ENCODE measurements at regions not wholly inside any gene's neighbourhood (a gene's known extent, or its start where the extent isn't known, plus 50 kb on each side); places are given as distances from the start of the nearest gene placed in this dataset.

DNA sequence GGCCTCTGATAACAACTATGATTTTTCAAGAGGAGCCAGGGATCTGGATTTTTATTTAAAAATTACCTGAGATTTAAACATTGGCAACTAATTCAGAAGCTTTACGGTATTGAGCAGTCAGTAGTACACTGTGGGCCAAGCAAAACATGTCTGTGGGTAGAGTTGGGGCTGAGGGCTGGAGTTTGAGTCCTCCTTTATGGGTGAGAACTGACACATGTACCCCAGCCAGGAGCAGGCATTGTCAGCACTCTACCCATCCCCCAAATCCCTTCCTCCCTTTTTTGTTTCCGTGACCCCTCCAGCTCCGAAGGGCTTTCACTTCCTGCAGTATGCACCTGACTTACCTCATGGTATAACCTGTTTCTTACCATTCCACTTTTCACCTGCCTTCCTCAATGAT is 131.4 kb downstream of the SNX5 start:
- intact Hi-C loops (cut with micrococcal nuclease) = no loop called here
- Mint-ChIP-seq H3K9me3 (no peaks in the 10 kb centered on the region), H3K4me1 (ENCODE audit: low read depth) (no peaks in the 10 kb centered on the region), H3K27ac (no peak overlapping the region), H3K4me3 (no peak overlapping the region), H3K36me3 (no peaks in the 10 kb centered on the region), H3K27me3 (no peaks in the 10 kb centered on the region)
- POLR2A ChIA-PET = no interaction called here
- DNase-seq = no peak
- CTCF ChIA-PET = no interaction called here

DNA sequence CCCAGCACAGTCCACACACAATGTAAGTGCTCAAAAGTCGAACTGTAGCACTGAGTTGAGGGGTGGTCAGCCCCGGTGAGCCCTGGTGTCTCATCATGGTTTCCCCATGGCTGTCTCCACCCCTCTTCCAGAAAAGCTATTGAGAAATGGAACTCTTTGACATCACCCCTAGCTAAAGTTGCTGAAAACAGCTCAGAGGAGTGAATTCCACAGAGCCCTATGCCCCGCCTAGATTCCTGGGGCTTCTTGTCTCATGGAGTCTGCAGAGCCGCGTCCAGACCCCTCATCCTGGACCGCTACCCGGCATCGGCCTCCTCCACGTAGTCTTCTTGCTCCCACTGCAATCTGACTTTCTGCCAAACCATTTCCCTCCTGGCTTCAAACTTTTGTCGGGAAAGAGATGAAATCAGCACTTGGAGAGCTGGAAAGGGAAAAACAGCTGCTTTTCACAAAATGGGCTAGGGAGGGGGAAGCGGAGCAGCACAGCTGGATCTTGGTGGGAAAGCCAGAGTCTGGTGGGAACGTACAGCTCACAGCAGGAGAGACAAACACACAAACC is 132.2 kb downstream of the SNX5 start:
- no peaks in the 10 kb centered on the region for H3K9me3 Mint-ChIP-seq
- DNase-seq = no peak
- no peak overlapping the region for H3K27ac Mint-ChIP-seq
- H3K4me1 Mint-ChIP-seq (ENCODE audit: low read depth) = no peaks in the 10 kb centered on the region
- ChIA-PET CTCF (no interaction called here), POLR2A (no interaction called here)
- H3K36me3 Mint-ChIP-seq = no peaks in the 10 kb centered on the region
- H3K4me3 Mint-ChIP-seq = no peak overlapping the region
- intact Hi-C loops (cut with micrococcal nuclease) = no loop called here
- H3K27me3 Mint-ChIP-seq = no peaks in the 10 kb centered on the region

DNA sequence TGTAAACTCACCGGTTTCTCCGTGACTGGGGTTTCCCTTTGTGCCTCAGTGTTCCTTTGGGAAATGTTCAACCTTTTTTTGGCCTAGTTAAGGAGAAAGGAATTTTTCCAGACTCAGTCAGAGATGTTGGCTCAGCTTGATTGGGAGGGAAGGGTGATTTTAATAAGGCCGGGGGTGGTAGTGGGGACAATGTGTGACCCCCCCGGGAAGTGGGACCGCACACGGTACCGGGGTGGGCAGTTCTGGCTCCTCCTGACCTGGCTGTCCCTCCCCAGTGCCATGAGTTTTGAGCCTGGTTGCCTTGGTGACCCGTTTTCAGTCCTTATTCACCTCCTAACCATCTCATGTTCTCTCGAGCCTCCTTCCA is 132.7 kb downstream of the SNX5 start:
- Mint-ChIP-seq H3K27me3 (no peaks in the 10 kb centered on the region), H3K36me3 (no peaks in the 10 kb centered on the region), H3K27ac (no peak overlapping the region), H3K4me3 (no peak overlapping the region), H3K4me1 (ENCODE audit: low read depth) (no peaks in the 10 kb centered on the region), H3K9me3 (no peaks in the 10 kb centered on the region)
- intact Hi-C loops (cut with micrococcal nuclease) = no loop called here
- CTCF ChIA-PET = no interaction called here
- DNase-seq = no peak
- POLR2A ChIA-PET = no interaction called here

DNA sequence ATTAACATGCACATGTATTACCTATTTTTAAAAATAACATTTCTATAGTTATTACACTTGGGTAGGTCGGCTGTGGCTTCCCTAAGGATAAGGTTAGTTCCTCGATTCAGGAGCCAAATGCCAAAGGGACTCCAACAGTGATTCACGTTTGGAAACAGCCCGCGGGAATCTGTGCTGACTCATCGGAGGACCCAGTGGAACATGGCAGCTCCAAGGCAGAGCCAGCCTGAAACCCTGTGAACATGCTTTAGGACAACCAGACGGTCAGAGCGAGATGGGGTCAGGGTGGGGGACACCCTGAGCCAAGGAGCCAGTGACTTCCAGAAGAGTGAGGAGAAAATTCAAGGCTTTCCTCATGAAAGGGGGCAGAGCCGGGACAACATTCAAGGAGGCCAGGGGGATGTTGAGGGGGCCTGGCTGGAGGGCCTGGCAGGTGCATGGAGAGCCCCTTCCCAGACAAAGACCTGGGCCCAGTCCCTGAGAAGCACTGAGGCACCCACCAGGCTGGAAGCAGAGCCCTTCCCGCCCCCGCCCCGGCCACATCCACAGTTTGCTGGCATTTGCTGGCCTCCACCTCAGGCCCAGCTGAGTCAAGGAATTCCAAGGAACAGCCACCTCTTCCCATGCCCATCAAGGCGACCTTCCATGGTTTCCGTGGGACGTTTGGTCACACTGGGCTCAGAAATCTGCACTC is 133.2 kb downstream of the SNX5 start:
- Mint-ChIP-seq H3K4me1 (ENCODE audit: low read depth) (no peaks in the 10 kb centered on the region), H3K36me3 (no peaks in the 10 kb centered on the region), H3K4me3 (no peak overlapping the region), H3K27me3 (no peaks in the 10 kb centered on the region), H3K27ac (no peak overlapping the region), H3K9me3 (no peaks in the 10 kb centered on the region)
- POLR2A ChIA-PET = no interaction called here
- DNase-seq = no peak
- CTCF ChIA-PET = no interaction called here
- intact Hi-C loops (cut with micrococcal nuclease) = no loop called here

DNA sequence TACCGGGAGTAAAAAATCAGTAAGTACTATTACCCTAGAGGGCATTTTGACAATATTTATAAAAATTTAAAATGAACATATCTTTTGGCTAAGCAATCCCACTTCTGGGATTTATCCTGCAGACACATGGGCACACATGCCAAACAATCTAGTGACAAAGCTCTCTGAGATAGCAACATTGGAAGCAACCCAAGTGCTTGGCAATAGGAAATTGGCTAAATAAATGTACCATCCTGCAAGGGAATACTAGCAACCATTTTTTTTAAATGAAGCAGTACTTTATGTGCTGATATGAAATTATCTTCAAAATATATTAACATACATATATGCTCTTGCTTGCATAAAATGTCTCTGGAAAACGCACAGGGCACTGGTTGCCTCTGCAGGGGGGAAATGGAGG is 133.8 kb downstream of the SNX5 start:
- DNase-seq = no peak
- intact Hi-C loops (cut with micrococcal nuclease) = no loop called here
- Mint-ChIP-seq H3K4me3 (no peak overlapping the region), H3K27ac (no peak overlapping the region), H3K4me1 (ENCODE audit: low read depth) (no peaks in the 10 kb centered on the region), H3K27me3 (no peaks in the 10 kb centered on the region), H3K9me3 (no peaks in the 10 kb centered on the region), H3K36me3 (no peaks in the 10 kb centered on the region)
- POLR2A ChIA-PET = no interaction called here
- CTCF ChIA-PET = no interaction called here

DNA sequence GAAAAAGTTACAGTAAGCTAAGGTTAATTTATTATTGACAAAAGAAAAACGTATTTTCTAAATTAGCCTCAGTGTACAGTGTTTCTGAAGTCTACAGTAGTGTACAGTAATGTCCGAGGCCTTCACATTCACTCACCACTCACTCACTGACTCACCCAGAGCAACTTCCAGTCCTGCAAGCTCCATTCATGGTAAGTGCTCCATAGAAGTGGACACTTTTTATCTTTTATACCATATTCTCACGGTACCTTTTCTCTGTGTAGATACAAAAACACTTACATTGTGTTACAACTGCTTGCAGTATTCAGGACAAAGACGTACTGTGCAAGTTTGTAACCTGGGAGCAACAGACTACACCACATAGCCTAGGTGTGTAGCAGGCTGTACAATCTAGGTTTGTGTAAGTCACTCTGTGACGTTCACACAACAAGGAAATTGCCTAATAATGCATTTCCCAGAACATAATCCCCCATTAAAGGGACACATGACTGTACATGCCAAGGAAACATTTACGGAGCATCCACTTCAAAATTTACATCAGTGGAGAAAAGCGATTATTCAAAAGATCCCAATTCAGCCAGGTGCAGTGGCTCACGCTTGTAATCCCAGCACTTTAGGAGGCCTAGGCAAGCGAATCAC is 133.4 kb downstream of the BANF2 start:
- H3K4me3 Mint-ChIP-seq = no peak overlapping the region
- no peak for DNase-seq
- no peaks in the 10 kb centered on the region for H3K27me3 Mint-ChIP-seq
- no peaks in the 10 kb centered on the region for H3K36me3 Mint-ChIP-seq
- no peaks in the 10 kb centered on the region for H3K9me3 Mint-ChIP-seq
- no peaks in the 10 kb centered on the region for H3K4me1 Mint-ChIP-seq (ENCODE audit: low read depth)
- CTCF ChIA-PET = no interaction called here
- no peak overlapping the region for H3K27ac Mint-ChIP-seq
- intact Hi-C loops (cut with micrococcal nuclease) = no loop called here
- POLR2A ChIA-PET = no interaction called here

DNA sequence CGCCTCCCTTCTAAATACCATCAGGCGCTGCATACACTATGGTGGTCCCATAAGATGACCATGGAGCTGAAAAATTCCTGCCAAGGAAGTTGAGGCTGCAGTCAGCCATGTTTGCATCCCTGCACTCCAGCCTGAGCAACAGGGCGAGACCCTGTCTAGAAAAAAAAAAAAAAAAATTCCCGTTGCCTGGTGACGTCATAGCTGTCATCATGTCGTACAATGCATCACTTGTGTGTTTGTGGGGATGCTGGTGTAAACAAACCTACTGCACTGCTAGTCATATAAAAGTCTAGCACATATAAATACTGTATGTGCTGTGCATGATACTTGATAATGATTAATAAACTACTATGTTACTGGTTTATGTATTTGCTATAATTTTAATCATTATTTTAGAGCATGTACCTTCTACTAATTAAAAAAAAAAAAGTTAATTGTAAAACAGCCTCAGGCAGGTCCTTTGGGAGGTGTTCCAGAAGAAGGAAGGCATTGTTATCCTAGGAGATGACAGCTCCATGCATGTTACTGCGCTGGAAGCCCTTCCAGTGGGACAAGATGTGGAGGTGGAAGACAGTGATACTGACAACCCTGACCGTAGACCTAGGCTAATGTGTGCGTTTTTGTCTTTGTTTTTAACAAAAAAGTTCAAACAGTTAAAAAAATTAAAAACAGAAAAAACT is 132.6 kb downstream of the BANF2 start:
- DNase-seq = no peak
- Mint-ChIP-seq H3K36me3 (no peaks in the 10 kb centered on the region), H3K27me3 (no peaks in the 10 kb centered on the region), H3K27ac (no peak overlapping the region), H3K4me3 (no peak overlapping the region), H3K4me1 (ENCODE audit: low read depth) (no peaks in the 10 kb centered on the region), H3K9me3 (no peaks in the 10 kb centered on the region)
- intact Hi-C loops (cut with micrococcal nuclease) = no loop called here
- POLR2A ChIA-PET = no interaction called here
- CTCF ChIA-PET = no interaction called here

DNA sequence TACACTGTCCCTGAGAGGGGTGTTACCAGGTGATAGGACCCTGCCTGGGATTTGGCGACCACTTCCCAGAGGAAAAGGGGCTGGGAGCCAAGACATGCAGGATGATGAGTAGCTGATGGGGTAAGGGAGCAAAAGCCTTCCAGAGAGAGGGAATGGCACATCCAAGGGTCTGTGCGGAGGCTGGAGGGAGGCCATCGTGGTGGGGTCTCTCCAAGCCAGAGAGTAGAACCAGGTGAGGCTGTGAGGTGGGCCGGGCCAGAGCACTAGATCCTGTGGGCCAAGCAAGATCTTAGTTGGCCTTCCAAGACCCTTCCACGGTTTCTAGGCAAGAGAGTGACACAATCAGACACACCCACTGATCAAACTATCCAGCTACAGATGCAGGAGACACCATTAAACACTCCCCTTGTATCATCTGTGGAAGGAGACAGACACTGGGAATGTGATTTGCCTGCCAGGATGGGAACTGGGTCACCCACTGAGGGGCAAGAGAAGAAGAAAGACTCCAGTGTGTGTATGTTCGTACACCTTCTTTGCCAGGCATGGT is 128.9 kb downstream of the BANF2 start:
- Mint-ChIP-seq H3K9me3 (no peaks in the 10 kb centered on the region), H3K4me3 (no peak overlapping the region), H3K27ac (no peak overlapping the region), H3K36me3 (no peaks in the 10 kb centered on the region), H3K27me3 (no peaks in the 10 kb centered on the region), H3K4me1 (ENCODE audit: low read depth) (peaks cover 12% of the 10 kb centered on the region)
- POLR2A ChIA-PET = no interaction called here
- CTCF ChIA-PET = no interaction called here
- DNase-seq = no peak
- intact Hi-C loops (cut with micrococcal nuclease) = loop anchor here (10.0 kb wide), 1 partner anchor 66 kb away; no protein-coding TSS in a partner anchor

DNA sequence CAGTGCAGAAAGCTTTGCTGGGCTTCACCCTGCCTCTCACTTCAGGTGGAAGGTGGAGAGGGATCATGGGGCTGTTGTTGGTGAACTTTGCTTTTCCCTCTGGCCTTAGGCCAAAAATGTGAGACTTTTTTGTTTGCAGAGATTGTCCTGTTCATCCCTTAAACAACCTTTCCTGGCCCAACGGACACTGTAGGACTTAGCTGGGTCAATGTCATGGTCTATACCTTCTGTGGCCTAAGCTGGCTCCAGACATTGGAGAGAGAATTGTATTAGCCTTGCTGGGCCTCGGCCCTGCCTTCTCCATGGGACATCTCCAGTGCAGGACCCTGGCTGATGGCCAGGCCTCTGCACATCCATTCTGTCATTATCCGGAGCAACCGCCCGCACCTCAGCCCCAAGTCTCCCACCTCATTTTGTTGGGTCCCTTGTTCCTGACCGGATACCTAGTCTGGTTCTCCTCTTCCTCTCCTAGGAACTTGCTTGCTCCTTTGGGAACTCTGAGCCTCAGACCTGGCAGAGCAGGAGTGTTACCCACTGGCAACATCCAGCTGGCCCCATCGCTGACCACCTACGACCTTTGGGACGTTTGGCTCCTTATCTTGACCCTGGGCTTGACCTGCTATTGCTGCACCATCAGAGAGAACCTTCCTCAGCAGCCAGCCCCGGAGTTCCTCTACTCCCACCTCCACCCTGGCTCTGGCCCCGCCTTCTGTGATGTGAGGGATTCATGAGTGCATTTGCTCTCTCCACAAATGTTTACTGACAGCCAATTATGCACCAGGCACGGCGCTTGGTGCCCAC is 128.2 kb downstream of the BANF2 start:
- H3K27me3 Mint-ChIP-seq = no peaks in the 10 kb centered on the region
- peaks cover 12% of the 10 kb centered on the region for H3K4me1 Mint-ChIP-seq (ENCODE audit: low read depth)
- ChIA-PET CTCF (no interaction called here), POLR2A (no interaction called here)
- no peak for DNase-seq
- no peak overlapping the region for H3K27ac Mint-ChIP-seq
- no peaks in the 10 kb centered on the region for H3K36me3 Mint-ChIP-seq
- intact Hi-C loops (cut with micrococcal nuclease) = loop anchor here (10.0 kb wide), 1 partner anchor 67 kb away; no protein-coding TSS in a partner anchor
- H3K9me3 Mint-ChIP-seq = no peaks in the 10 kb centered on the region
- H3K4me3 Mint-ChIP-seq = no peak overlapping the region

DNA sequence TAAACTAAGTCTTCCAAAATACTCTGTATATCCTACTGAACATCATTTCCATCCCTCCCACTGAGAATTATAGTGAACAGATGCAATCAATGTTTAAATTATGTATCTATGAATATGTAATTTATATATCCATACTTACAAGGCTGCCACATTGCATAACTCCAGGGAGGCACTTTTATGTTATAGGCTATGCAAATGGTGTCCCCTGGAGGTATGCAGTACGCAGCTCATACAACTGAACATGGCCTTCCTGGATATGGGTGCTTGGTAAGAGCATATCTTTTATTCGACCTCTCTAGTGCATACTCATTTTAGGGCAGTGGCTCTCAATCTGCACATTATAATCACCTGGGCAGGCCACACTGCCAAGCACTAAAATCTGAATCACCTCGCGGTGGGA is 127.3 kb downstream of the BANF2 start:
- no peak for DNase-seq
- no peak overlapping the region for H3K4me3 Mint-ChIP-seq
- H3K4me1 Mint-ChIP-seq (ENCODE audit: low read depth) = peaks cover 12% of the 10 kb centered on the region
- H3K27me3 Mint-ChIP-seq = no peaks in the 10 kb centered on the region
- CTCF ChIA-PET = no interaction called here
- intact Hi-C loops (cut with micrococcal nuclease) = loop anchor here (10.0 kb wide), 1 partner anchor 68 kb away; no protein-coding TSS in a partner anchor
- H3K9me3 Mint-ChIP-seq = no peaks in the 10 kb centered on the region
- POLR2A ChIA-PET = interaction anchor here (0.7 kb wide), 1 partner anchor 144 kb away, joined by 4 read pairs; no protein-coding TSS in a partner anchor
- no peaks in the 10 kb centered on the region for H3K36me3 Mint-ChIP-seq
- no peak overlapping the region for H3K27ac Mint-ChIP-seq

DNA sequence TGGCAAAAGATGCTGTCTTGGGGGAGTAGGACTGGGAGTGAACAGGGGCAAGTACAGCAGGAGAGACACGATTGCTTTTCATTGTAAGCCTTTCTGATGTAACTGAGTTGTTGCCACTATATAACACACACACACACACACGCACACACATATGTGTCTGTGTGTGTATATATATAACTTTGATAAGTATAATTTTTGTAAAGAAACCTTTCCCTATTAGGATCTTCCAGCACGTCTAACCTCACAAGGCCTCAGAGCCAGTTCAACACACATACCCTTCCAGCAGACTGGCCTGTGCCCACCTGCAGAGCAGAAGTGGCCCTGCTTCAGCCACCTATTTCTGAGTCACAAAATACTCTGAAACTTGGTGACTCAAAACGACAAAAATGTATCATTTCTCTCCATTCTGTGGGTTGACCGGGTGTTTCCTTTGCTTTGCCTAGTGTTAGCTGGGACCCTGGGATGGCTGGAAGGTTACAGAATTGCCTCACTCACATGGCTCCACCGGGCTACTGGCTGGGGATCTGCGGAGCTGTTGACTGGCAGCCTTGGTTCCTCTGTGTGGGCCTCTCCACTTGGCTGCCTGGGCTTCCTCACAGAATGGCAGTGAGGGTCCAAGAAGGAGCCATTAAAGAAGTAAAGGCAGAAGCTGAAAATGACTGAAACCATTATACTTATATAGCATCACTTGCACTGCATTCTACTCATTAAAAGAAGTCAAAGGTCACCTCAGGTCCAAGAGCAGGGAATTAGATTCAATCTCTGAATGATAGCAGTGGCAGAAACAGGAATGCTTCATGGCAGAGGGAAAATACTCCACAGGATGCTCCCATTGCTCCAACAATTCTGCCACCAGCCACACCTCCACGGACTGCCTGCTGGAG is 126.4 kb downstream of the BANF2 start:
- Mint-ChIP-seq H3K27ac (no peak overlapping the region), H3K4me1 (ENCODE audit: low read depth) (peaks cover 12% of the 10 kb centered on the region), H3K4me3 (no peak overlapping the region), H3K9me3 (no peaks in the 10 kb centered on the region), H3K36me3 (no peaks in the 10 kb centered on the region), H3K27me3 (no peaks in the 10 kb centered on the region)
- CTCF ChIA-PET = no interaction called here
- DNase-seq = peak; percentile 64
- POLR2A ChIA-PET = interaction anchor here (0.7 kb wide), 1 partner anchor 144 kb away, joined by 4 read pairs; no protein-coding TSS in a partner anchor
- intact Hi-C loops (cut with micrococcal nuclease) = loop anchor here (1.0 to 10.0 kb wide), 2 partner anchors 69 to 166 kb away; no protein-coding TSS in a partner anchor

Data from activated CD4-positive, alpha-beta memory T cell treated with anti-CD3 and anti-CD28 coated beads for 36 hours (primary cell).